ENCODE measurements at regions not wholly inside any gene's neighbourhood (a gene's known extent, or its start where the extent isn't known, plus 50 kb on each side); places are given as distances from the start of the nearest gene placed in this dataset.

DNA sequence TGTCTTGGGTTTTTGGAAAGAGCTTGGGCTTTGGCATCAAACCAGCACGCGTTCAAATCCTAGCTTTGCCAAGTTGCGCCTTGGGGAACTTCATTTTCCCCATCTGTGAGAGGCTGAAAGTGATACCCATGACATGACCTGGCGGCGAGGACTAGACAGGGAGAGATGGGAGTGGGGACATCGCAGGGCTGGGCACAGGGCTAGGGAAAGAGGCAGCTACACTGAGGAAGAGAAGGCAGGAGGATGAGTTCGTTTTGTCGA, 202.9 kb downstream of the IRF8 start:
- no peaks in the 10 kb centered on the region for H3K9me3 ChIP-seq
- H3K27ac ChIP-seq: no peak overlapping the region
- TF ChIP-seq, protein P1, sequence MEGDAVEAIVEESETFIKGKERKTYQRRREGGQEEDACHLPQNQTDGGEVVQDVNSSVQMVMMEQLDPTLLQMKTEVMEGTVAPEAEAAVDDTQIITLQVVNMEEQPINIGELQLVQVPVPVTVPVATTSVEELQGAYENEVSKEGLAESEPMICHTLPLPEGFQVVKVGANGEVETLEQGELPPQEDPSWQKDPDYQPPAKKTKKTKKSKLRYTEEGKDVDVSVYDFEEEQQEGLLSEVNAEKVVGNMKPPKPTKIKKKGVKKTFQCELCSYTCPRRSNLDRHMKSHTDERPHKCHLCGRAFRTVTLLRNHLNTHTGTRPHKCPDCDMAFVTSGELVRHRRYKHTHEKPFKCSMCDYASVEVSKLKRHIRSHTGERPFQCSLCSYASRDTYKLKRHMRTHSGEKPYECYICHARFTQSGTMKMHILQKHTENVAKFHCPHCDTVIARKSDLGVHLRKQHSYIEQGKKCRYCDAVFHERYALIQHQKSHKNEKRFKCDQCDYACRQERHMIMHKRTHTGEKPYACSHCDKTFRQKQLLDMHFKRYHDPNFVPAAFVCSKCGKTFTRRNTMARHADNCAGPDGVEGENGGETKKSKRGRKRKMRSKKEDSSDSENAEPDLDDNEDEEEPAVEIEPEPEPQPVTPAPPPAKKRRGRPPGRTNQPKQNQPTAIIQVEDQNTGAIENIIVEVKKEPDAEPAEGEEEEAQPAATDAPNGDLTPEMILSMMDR (IDR thresholded peaks at IDR 0.05): no peak
- DNase-seq (ENCODE audit: low spot score) (no peak), ATAC-seq (ENCODE audit: insufficient number of reproducible peaks, low FRiP score, low read depth) (no peak)
- H3K27me3 ChIP-seq (replicated peaks; ENCODE audit: insufficient read depth): no peaks in the 10 kb centered on the region
- no peak overlapping the region for H3K4me3 ChIP-seq
- no peaks in the 10 kb centered on the region for H3K4me1 ChIP-seq (ENCODE audit: control insufficient read depth in 1 of 2, low read depth in 2 of 2)
- H3K36me3 ChIP-seq: no peaks in the 10 kb centered on the region

DNA sequence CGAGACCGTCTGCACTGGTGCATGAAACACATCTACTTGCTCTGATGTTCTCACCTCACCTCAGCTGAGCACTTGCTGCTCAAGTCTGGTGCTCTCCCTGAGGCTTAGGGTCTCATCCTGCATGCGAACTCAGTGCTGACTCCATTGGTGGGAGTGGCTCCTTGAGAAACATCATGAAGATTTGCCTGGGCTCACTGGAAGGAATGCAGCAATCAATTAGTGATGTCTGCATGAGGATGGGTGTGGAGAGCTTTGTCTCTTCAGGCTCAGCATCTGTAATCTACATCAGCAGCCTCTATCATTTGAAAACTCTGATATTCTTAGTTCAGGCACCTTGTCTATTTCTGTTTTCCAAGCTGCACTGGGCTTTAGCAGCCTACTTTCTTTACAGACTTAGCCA, 204.4 kb downstream of the IRF8 start:
- Histone ChIP-seq H3K4me1 (ENCODE audit: control insufficient read depth in 1 of 2, low read depth in 2 of 2) (no peaks in the 10 kb centered on the region), H3K27me3 (replicated peaks; ENCODE audit: insufficient read depth) (no peaks in the 10 kb centered on the region), H3K27ac (no peak overlapping the region), H3K9me3 (no peaks in the 10 kb centered on the region), H3K4me3 (no peak overlapping the region), H3K36me3 (no peaks in the 10 kb centered on the region)
- TF ChIP-seq, protein P1 (IDR thresholded peaks at IDR 0.05): no peak
- DNase-seq (ENCODE audit: low spot score) (no peak), ATAC-seq (ENCODE audit: insufficient number of reproducible peaks, low FRiP score, low read depth) (no peak)

DNA sequence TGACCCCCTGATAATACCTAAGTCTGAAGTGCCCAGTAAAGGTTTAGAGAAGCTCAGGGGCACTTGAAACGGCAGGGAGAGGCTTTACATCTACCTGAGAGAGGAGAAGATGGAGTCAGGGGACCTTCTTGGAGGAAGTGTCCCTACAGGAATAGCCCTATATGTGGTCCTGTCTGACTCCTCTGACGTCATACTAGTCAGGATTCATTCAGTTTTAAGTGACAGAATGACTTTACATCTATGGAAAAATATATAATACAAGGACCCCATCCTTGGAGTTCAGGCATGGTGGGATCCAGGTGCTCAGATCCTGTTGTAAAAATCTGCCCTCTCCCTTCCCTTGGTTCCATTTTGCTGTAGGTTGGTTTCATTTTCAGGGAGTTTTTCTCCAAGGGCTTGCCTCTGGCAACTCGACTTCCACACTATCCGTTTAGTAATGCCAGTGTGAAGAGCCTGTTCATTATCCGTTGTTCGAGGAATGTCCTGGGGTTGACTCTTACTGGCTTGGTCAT, 205.6 kb downstream of the IRF8 start:
- Histone ChIP-seq H3K36me3 (no peaks in the 10 kb centered on the region), H3K4me3 (no peak overlapping the region), H3K27me3 (replicated peaks; ENCODE audit: insufficient read depth) (no peaks in the 10 kb centered on the region), H3K9me3 (no peaks in the 10 kb centered on the region), H3K4me1 (ENCODE audit: control insufficient read depth in 1 of 2, low read depth in 2 of 2) (no peaks in the 10 kb centered on the region), H3K27ac (no peak overlapping the region)
- ATAC-seq (ENCODE audit: insufficient number of reproducible peaks, low FRiP score, low read depth): no peak
- TF ChIP-seq, protein P1 (IDR thresholded peaks at IDR 0.05): no peak
- DNase-seq (ENCODE audit: low spot score): no peak

DNA sequence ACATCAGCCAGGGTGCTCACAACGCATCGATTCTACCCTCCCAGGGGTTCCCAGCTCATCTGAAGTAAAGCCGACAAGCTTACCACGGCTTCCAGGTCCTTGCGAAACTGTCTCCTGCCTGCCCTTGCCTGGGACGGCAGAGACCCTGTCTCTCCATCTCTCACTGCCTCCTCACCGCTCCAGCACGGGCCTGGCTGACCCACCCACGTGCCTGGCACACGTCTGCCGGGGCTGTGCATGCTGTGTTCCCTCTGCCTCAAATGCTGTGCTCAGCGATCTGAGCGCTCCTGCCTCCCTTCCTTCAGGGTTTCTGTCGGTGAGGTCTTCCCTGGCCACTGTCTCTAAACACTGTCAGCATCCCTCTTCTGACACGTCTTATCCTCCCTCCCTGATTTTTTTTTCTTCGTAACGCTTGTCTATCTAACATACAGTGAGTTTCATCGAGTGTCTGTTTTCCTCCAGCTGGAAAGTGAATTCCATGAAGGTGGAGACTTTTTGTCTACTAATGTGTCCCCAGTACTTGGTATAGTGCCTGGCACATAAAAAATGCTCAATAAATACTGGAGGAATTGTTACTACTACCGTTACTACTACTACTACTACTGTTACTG, 208.4 kb downstream of the IRF8 start:
- DNase-seq (ENCODE audit: low spot score): no peak
- no peaks in the 10 kb centered on the region for H3K27me3 ChIP-seq (replicated peaks; ENCODE audit: insufficient read depth)
- no peak for ATAC-seq (ENCODE audit: insufficient number of reproducible peaks, low FRiP score, low read depth)
- no peak overlapping the region for H3K27ac ChIP-seq
- H3K9me3 ChIP-seq: no peaks in the 10 kb centered on the region
- H3K36me3 ChIP-seq: no peaks in the 10 kb centered on the region
- H3K4me3 ChIP-seq: no peak overlapping the region
- no peaks in the 10 kb centered on the region for H3K4me1 ChIP-seq (ENCODE audit: control insufficient read depth in 1 of 2, low read depth in 2 of 2)
- TF ChIP-seq, protein P1 (IDR thresholded peaks at IDR 0.05): no peak

DNA sequence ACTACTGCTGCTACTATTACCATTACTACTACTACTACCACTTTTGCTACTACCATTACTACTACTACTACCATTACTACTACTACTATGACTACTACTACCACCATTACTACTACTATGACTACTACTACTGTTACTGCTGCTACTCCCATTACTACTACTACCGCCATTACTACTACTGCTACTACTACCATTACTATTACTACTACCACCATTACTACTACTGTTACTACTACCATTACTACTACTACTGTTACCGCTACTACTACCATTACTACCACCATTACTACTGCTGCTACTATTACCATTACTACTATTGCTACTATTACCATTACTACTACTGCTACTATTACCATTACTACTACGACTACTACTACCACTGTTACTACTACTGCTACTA, 209.1 kb downstream of the IRF8 start:
- H3K4me3 ChIP-seq: no peak overlapping the region
- DNase-seq (ENCODE audit: low spot score) (no peak), ATAC-seq (ENCODE audit: insufficient number of reproducible peaks, low FRiP score, low read depth) (no peak)
- H3K9me3 ChIP-seq: no peaks in the 10 kb centered on the region
- no peaks in the 10 kb centered on the region for H3K4me1 ChIP-seq (ENCODE audit: control insufficient read depth in 1 of 2, low read depth in 2 of 2)
- TF ChIP-seq, protein P1 (IDR thresholded peaks at IDR 0.05): no peak
- no peak overlapping the region for H3K27ac ChIP-seq
- H3K27me3 ChIP-seq (replicated peaks; ENCODE audit: insufficient read depth): no peaks in the 10 kb centered on the region
- H3K36me3 ChIP-seq: no peaks in the 10 kb centered on the region
